Lower lobe of right lung (tissue), 2 donors: ENCODE measurements at regions not wholly inside any gene's neighbourhood (a gene's known extent, or its start where the extent isn't known, plus 50 kb on each side); places are given as distances from the start of the nearest gene placed in this dataset.
"Not testable (repeated sequence)": the region's sequence is repeated elsewhere in the genome, so short reads cannot be mapped to it uniquely, and the experiment has no call there.

ENCODE experiments used
- ATAC-seq, 2 donors: fragments of 200-7000 bp; cut with Tn5 transposase; one replicate each; pipeline ENCODE4 v1.9.1; 2020 to 2022; ENCODE audit warnings: mild to moderate bottlenecking in 2 of 2, moderate library complexity in 2 of 2
- DNase-seq: peaks from one replicate; pipeline ENCODE4 v3.0.0-alpha.2; 2020
- H3K27ac ChIP-seq: fragments of 200-600 bp; one replicate; pipeline ENCODE4 v1.8.0; 2022
- H3K27me3 ChIP-seq: fragments of 200-600 bp; one replicate; pipeline ENCODE4 v1.8.0; 2022; ENCODE audit warnings: low read depth
- H3K36me3 ChIP-seq: fragments of 200-600 bp; one replicate; pipeline ENCODE4 v1.8.0; 2022; ENCODE audit warnings: mild to moderate bottlenecking
- H3K4me1 ChIP-seq: fragments of 200-600 bp; one replicate; pipeline ENCODE4 v1.8.0; 2022
- H3K4me3 ChIP-seq: fragments of 200-600 bp; one replicate; pipeline ENCODE4 v1.8.0; 2022; ENCODE audit warnings: mild to moderate bottlenecking
- H3K9me3 ChIP-seq: fragments of 200-600 bp; one replicate; pipeline ENCODE4 v1.8.0; 2022
- intact Hi-C: fragments of 100-400 bp; cut with DNase I; formaldehyde crosslinking; loops from one replicate; pipeline ENCODE4 v1.11.0; 2022
- donor health status: DM: no; HTN: yes; CAD: no; lungs with severe emphysema.

- H3K27me3 ChIP-seq, H3K36me3 ChIP-seq, DNase-seq, intact Hi-C loops, H3K4me3 ChIP-seq, ATAC-seq, H3K27ac ChIP-seq, H3K9me3 ChIP-seq, H3K4me1 ChIP-seq: not testable (repeated sequence)
Measured at GRCh38 chr2:90248400-90248799, 1556.9 kb downstream of the RPIA start.

- DNase-seq = not testable (repeated sequence)
Measured at GRCh38 chr2:90250350-90250749, 1558.9 kb downstream of the RPIA start.

GRCh38 chr2:90251576-90251975 is 1560.1 kb downstream of the RPIA start:
- H3K9me3 ChIP-seq, ATAC-seq, DNase-seq, intact Hi-C loops, H3K27me3 ChIP-seq, H3K36me3 ChIP-seq, H3K4me3 ChIP-seq, H3K27ac ChIP-seq, H3K4me1 ChIP-seq: not testable (repeated sequence)

More at GRCh38 chr2:90250350-90250749, 1558.9 kb downstream of the RPIA start:
- H3K27ac ChIP-seq, intact Hi-C loops, H3K27me3 ChIP-seq, H3K9me3 ChIP-seq, H3K4me3 ChIP-seq, H3K4me1 ChIP-seq, H3K36me3 ChIP-seq, ATAC-seq: not testable (repeated sequence)

- H3K4me3 ChIP-seq, H3K36me3 ChIP-seq, ATAC-seq, intact Hi-C loops, H3K27me3 ChIP-seq, H3K4me1 ChIP-seq, H3K27ac ChIP-seq, H3K9me3 ChIP-seq, DNase-seq: not testable (repeated sequence)
Measured at GRCh38 chr2:90253306-90253705, 1561.8 kb downstream of the RPIA start.

- H3K36me3 ChIP-seq, H3K4me1 ChIP-seq, H3K27me3 ChIP-seq, H3K4me3 ChIP-seq, DNase-seq, H3K9me3 ChIP-seq, intact Hi-C loops, ATAC-seq, H3K27ac ChIP-seq: not testable (repeated sequence)
Measured at GRCh38 chr2:90266888-90267287, 1575.4 kb downstream of the RPIA start.

- ATAC-seq, H3K27me3 ChIP-seq, H3K36me3 ChIP-seq, H3K27ac ChIP-seq, H3K4me1 ChIP-seq, intact Hi-C loops, H3K9me3 ChIP-seq, DNase-seq, H3K4me3 ChIP-seq: not testable (repeated sequence)
Measured at GRCh38 chr2:90287751-90288150, 1596.3 kb downstream of the RPIA start.

- H3K4me3 ChIP-seq, H3K4me1 ChIP-seq, H3K27ac ChIP-seq, intact Hi-C loops, ATAC-seq, H3K27me3 ChIP-seq, H3K9me3 ChIP-seq, H3K36me3 ChIP-seq: not testable (repeated sequence)
- peak; percentile 54 for DNase-seq
Measured at GRCh38 chr2:90288396-90288795, 1596.9 kb downstream of the RPIA start.

- ATAC-seq, H3K9me3 ChIP-seq, H3K27ac ChIP-seq, H3K4me1 ChIP-seq, H3K36me3 ChIP-seq, DNase-seq, intact Hi-C loops, H3K27me3 ChIP-seq, H3K4me3 ChIP-seq: not testable (repeated sequence)
Measured at GRCh38 chr2:90289291-90289980, 1598.0 kb downstream of the RPIA start.

- H3K4me3 ChIP-seq, ATAC-seq, intact Hi-C loops, H3K4me1 ChIP-seq, H3K9me3 ChIP-seq, DNase-seq, H3K27ac ChIP-seq, H3K27me3 ChIP-seq, H3K36me3 ChIP-seq: not testable (repeated sequence)
Measured at GRCh38 chr2:90290701-90291100, 1599.2 kb downstream of the RPIA start.

- intact Hi-C loops, H3K4me1 ChIP-seq, H3K9me3 ChIP-seq, H3K27ac ChIP-seq, H3K36me3 ChIP-seq, H3K4me3 ChIP-seq, H3K27me3 ChIP-seq: not testable (repeated sequence)
- ATAC-seq = peak in 1 of 2 donors; percentile 60
- peak; percentile 66 for DNase-seq
Measured at GRCh38 chr2:90291168-90291883, 1599.9 kb downstream of the RPIA start.

- ATAC-seq = not testable (repeated sequence)
Measured at GRCh38 chr2:90291934-90292333, 1600.5 kb downstream of the RPIA start.

GRCh38 chr2:90292451-90292850 is 1601.0 kb downstream of the RPIA start:
- H3K27ac ChIP-seq, ATAC-seq, H3K9me3 ChIP-seq, intact Hi-C loops, H3K27me3 ChIP-seq, H3K36me3 ChIP-seq, DNase-seq, H3K4me1 ChIP-seq, H3K4me3 ChIP-seq: not testable (repeated sequence)

More at GRCh38 chr2:90291934-90292333, 1600.5 kb downstream of the RPIA start:
- H3K27me3 ChIP-seq, H3K27ac ChIP-seq, intact Hi-C loops, DNase-seq, H3K9me3 ChIP-seq, H3K4me3 ChIP-seq, H3K4me1 ChIP-seq, H3K36me3 ChIP-seq: not testable (repeated sequence)

- H3K36me3 ChIP-seq = not testable (repeated sequence)
- ATAC-seq (peak in 1 of 2 donors; percentile 67), DNase-seq (peak; percentile 61)
Measured at GRCh38 chr2:90293224-90293623, 1601.8 kb downstream of the RPIA start.

GRCh38 chr2:90293806-90294205 is 1602.3 kb downstream of the RPIA start:
- H3K4me1 ChIP-seq, H3K9me3 ChIP-seq, intact Hi-C loops, DNase-seq, H3K27ac ChIP-seq, ATAC-seq, H3K27me3 ChIP-seq, H3K36me3 ChIP-seq, H3K4me3 ChIP-seq: not testable (repeated sequence)

More at GRCh38 chr2:90293224-90293623, 1601.8 kb downstream of the RPIA start:
- H3K27ac ChIP-seq, H3K27me3 ChIP-seq, H3K4me3 ChIP-seq, H3K9me3 ChIP-seq, intact Hi-C loops, H3K4me1 ChIP-seq: not testable (repeated sequence)
